Thyroid gland (tissue), 4 donors: ENCODE measurements at regions not wholly inside any gene's neighbourhood (a gene's known extent, or its start where the extent isn't known, plus 50 kb on each side); places are given as distances from the start of the nearest gene placed in this dataset.

Experiments used
- DNase-seq, 2 donors: peaks; one replicate each; pipeline ENCODE4 v3.0.0-alpha.2; 2019
- H3K27ac ChIP-seq, 3 donors: fragments of 200-600 bp; sonication (generic); 1 replicate in 2 of 3; 2 replicates in 1 of 3; pipeline ENCODE4 v1.5.1; 2016 to 2019; ENCODE audit warnings: mild to moderate bottlenecking in 1 of 3, moderate library complexity in 1 of 3
- H3K27me3 ChIP-seq: fragments of 200-600 bp; sonication (generic); one replicate; pipeline ENCODE4 v1.5.1; 2019
- H3K36me3 ChIP-seq, 2 donors: fragments of 200-600 bp; sonication (generic); one replicate each; pipeline ENCODE4 v1.5.1; 2016 to 2019
- H3K4me1 ChIP-seq, 2 donors: fragments of 200-600 bp; sonication (generic); one replicate each; pipeline ENCODE4 v1.5.1; 2017 to 2019
- H3K4me3 ChIP-seq, 3 donors: fragments of 200-600 bp; sonication (generic); replicated peaks in 1 of 3; 1 replicate in 2 of 3; 2 replicates in 1 of 3; pipeline ENCODE4 v1.5.1; 2016; ENCODE audit warnings: mild to moderate bottlenecking in 1 of 3
- H3K9me3 ChIP-seq: fragments of 200-600 bp; sonication (generic); one replicate; pipeline ENCODE4 v1.5.1; 2017
- POLR2A ChIP-seq, 2 donors: fragments of 450-650 bp; IDR thresholded peaks; one replicate each; pipeline ENCODE4 v1.6.1; 2017; ENCODE audit warnings: antibody characterized with exemption in 2 of 2, mild to moderate bottlenecking in 2 of 2, moderate library complexity in 1 of 2
- WGBS, 2 donors: methylation state at CpG; one replicate each; pipeline ENCODE4 v1.1.5; 2017; 5-methylcytosine and 5-hydroxymethylcytosine counted together
- intact Hi-C: fragments of 100-400 bp; cut with DNase I; formaldehyde crosslinking; loops from one replicate; pipeline ENCODE4 v1.15.1; 2023
- TF ChIP-seq, protein P1 (sequence below), 6 experiments: fragments of 200-600 bp in 3 of 6; fragments of 450-650 bp in 3 of 6; sonication (generic) in 3 of 6; IDR thresholded peaks; one replicate each; pipeline ENCODE4 v1.5.1; 2016 to 2019; ENCODE audit warnings: antibody characterized with exemption in 6 of 6, mild to moderate bottlenecking in 2 of 6, inconsistent platforms in 1 of 6, moderate library complexity in 1 of 6

DNA sequence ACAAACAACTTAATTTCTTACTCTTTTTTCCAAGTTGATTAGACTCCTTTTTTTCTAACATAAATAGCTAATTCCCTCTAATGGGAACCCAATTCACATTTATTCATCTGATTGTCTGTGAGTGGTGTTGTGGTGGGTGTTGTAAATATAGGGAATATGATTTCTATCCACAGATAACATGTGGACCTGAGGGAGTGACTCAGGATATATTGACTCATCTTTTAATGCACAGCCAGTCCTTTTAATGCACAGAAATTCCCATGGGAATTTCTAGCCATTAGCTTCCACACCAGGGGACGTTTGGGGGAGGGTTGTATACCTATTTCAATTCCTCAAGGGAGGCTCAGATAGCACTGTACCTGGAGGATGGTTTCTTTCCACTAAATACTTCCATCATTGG, 1339.6 kb upstream of the LRRTM1 start:
- Histone ChIP-seq H3K9me3 (no peaks in the 10 kb centered on the region), H3K4me1 (no peaks in the 10 kb centered on the region), H3K36me3 (no peaks in the 10 kb centered on the region), H3K4me3 (no peak overlapping the region), H3K27ac (no peak overlapping the region), H3K27me3 (no peaks in the 10 kb centered on the region)
- 11 to 24% methylated on average over 1 of the region's 1 CpG for WGBS, 2 donors
- intact Hi-C loops = no loop called here
- TF ChIP-seq, protein P1, sequence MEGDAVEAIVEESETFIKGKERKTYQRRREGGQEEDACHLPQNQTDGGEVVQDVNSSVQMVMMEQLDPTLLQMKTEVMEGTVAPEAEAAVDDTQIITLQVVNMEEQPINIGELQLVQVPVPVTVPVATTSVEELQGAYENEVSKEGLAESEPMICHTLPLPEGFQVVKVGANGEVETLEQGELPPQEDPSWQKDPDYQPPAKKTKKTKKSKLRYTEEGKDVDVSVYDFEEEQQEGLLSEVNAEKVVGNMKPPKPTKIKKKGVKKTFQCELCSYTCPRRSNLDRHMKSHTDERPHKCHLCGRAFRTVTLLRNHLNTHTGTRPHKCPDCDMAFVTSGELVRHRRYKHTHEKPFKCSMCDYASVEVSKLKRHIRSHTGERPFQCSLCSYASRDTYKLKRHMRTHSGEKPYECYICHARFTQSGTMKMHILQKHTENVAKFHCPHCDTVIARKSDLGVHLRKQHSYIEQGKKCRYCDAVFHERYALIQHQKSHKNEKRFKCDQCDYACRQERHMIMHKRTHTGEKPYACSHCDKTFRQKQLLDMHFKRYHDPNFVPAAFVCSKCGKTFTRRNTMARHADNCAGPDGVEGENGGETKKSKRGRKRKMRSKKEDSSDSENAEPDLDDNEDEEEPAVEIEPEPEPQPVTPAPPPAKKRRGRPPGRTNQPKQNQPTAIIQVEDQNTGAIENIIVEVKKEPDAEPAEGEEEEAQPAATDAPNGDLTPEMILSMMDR (IDR thresholded peaks at IDR 0.05) = no peak
- no peak for TF ChIP-seq POLR2A (IDR thresholded peaks at IDR 0.05)
- no peak for DNase-seq

DNA sequence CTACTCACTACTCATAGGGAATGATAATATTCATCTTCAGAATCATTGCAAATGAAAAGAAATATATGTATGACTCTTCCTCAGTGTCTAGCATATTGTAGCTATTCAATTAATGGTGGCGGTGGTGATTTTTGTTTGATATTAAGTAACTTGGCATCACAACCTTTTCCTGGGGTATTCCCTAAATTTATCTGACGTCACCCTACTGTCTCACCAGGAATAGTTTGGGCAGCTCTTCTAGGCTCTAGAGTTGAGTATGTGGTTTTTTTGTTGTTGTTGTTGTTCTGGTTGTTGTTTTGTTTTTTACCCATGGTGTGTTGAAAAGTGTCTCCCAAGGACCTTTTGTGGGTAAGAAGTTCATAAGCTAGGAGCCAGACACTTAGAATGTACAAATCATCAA, 1320.3 kb upstream of the LRRTM1 start:
- Histone ChIP-seq H3K4me1 (no peaks in the 10 kb centered on the region), H3K9me3 (no peaks in the 10 kb centered on the region), H3K4me3 (no peak overlapping the region), H3K27me3 (no peaks in the 10 kb centered on the region), H3K27ac (no peak overlapping the region), H3K36me3 (no peaks in the 10 kb centered on the region)
- 89 to 92% methylated on average over 2 of the region's 2 CpGs for WGBS, 2 donors
- DNase-seq = no peak
- TF ChIP-seq, protein P1 (IDR thresholded peaks at IDR 0.05) = no peak
- intact Hi-C loops = no loop called here

DNA sequence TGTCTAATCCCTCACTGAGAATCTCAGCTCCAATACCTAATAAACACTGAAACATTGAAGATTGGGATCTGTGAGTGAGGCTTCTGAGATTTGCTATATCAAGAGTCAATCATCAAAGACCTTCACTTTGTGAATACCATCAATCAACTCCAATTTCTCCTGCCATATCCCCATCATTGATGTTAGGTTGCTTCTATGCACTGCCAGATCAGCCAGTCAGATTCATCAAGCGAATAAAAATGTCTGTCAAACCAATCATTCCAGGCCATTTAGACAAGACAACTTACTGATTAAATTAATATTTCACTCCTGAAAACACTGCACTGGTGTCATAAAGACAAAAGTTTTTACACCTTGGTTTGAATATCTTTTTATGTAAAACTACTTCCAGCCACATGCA, 1295.5 kb upstream of the LRRTM1 start:
- no peaks in the 10 kb centered on the region for H3K27me3 ChIP-seq
- DNase-seq = no peak
- intact Hi-C loops = no loop called here

DNA sequence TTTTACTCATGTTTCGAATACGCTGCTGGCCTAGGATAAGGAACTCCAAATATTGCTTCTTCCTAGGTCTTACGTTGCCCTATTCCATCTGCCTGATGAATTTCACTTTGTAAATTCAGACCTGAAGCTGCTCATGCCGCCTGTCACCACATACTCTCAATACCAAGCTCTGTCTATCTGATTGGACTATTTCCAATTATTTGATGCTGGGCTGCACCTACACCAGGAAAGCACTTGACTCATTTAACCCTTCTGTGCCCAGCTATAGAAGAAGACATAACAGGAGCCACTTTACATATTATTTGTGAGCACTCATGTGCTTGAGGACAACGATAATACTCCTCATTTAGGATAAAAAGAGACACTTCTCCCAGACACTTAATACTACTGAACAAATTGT, 1293.9 kb upstream of the LRRTM1 start:
- intact Hi-C loops = no loop called here
- no peaks in the 10 kb centered on the region for H3K27me3 ChIP-seq
- TF ChIP-seq, protein P1 (IDR thresholded peaks at IDR 0.05) = no peak
- no peak for TF ChIP-seq POLR2A (IDR thresholded peaks at IDR 0.05)
- no peaks in the 10 kb centered on the region for H3K36me3 ChIP-seq
- H3K9me3 ChIP-seq = no peaks in the 10 kb centered on the region
- no peak overlapping the region for H3K4me3 ChIP-seq
- H3K27ac ChIP-seq = no peak overlapping the region
- no peaks in the 10 kb centered on the region for H3K4me1 ChIP-seq
- no peak for DNase-seq
- 34 to 45% methylated on average over 5 of the region's 5 CpGs for WGBS, 2 donors

More for the DNA sequence above, 1295.5 kb upstream of the LRRTM1 start:
- TF ChIP-seq, protein P1 (IDR thresholded peaks at IDR 0.05) = no peak
- H3K4me3 ChIP-seq = no peak overlapping the region
- H3K9me3 ChIP-seq = no peaks in the 10 kb centered on the region
- H3K27ac ChIP-seq = no peak overlapping the region
- H3K4me1 ChIP-seq = no peaks in the 10 kb centered on the region
- 83 to 92% methylated on average over 1 of the region's 1 CpG for WGBS, 2 donors
- no peaks in the 10 kb centered on the region for H3K36me3 ChIP-seq

DNA sequence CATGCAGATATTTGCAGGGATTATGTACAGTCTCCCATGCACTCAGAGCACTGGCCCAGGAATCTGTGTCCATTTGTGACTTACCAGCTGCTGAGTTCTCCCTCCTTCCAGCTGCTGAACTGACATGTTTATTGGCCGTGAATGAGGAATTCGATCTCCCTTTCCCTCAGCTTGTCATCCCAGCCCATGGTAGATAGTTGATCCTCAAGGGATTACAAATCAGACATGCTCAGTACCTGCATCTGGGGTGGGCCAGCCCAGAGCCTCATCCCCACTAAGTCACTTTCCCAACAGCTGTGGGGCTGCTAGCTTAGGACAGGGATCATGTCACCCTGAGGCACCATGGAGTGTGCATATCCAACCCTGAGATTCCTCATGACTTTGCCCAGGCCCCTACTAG, 1284.9 kb upstream of the LRRTM1 start:
- intact Hi-C loops = no loop called here
- no peaks in the 10 kb centered on the region for H3K9me3 ChIP-seq
- H3K27me3 ChIP-seq = no peaks in the 10 kb centered on the region
- no peak overlapping the region for H3K4me3 ChIP-seq
- H3K36me3 ChIP-seq = no peaks in the 10 kb centered on the region
- TF ChIP-seq, protein P1 (IDR thresholded peaks at IDR 0.05) = no peak
- TF ChIP-seq POLR2A (IDR thresholded peaks at IDR 0.05) = no peak
- H3K4me1 ChIP-seq = no peaks in the 10 kb centered on the region
- H3K27ac ChIP-seq = no peak overlapping the region
- 79 to 82% methylated on average over 2 of the region's 2 CpGs for WGBS, 2 donors
- no peak for DNase-seq
